Esophagus (tissue), 2 donors: ENCODE measurements at regions not wholly inside any gene's neighbourhood (a gene's known extent, or its start where the extent isn't known, plus 50 kb on each side); places are given as distances from the start of the nearest gene placed in this dataset.

ENCODE experiments used
- H3K27ac ChIP-seq, 2 donors: one replicate each; pipeline ENCODE4 v1.5.1; 2013; ENCODE audit warnings: low read depth in 2 of 2, mild to moderate bottlenecking in 2 of 2, inconsistent platforms in 1 of 2, low read length in 1 of 2, moderate library complexity in 1 of 2
- H3K27me3 ChIP-seq, 2 donors: one replicate each; pipeline ENCODE4 v1.6.1; 2013; ENCODE audit warnings: low read length in 2 of 2, control low read depth in 1 of 2, mild to moderate bottlenecking in 1 of 2; ENCODE audit not compliant: insufficient read depth in 2 of 2, control insufficient read depth in 1 of 2
- H3K36me3 ChIP-seq, 2 donors: one replicate each; pipeline ENCODE4 v1.6.1; 2013; ENCODE audit warnings: low read length in 1 of 2; ENCODE audit not compliant: control insufficient read depth in 2 of 2, insufficient read depth in 2 of 2
- H3K4me1 ChIP-seq, 2 donors: one replicate each; pipeline ENCODE4 v1.6.1; 2013; ENCODE audit warnings: low read length in 1 of 2; ENCODE audit not compliant: control insufficient read depth in 2 of 2, insufficient read depth in 2 of 2
- H3K4me3 ChIP-seq, 2 donors: one replicate each; pipeline ENCODE4 v1.5.1; 2013; ENCODE audit warnings: low read length in 2 of 2, mild to moderate bottlenecking in 2 of 2, low read depth in 1 of 2, moderate library complexity in 1 of 2
- H3K9me3 ChIP-seq, 2 donors: one replicate each; pipeline ENCODE4 v1.6.1; 2013; ENCODE audit warnings: mild to moderate bottlenecking in 2 of 2, low read depth in 1 of 2, low read length in 1 of 2, moderate library complexity in 1 of 2; ENCODE audit not compliant: control insufficient read depth in 2 of 2, insufficient read depth in 1 of 2
- WGBS, 2 donors: extraction: QIAGEN DNeasy Blood & Tissue Kit; methylation state at CpG; one replicate each; pipeline ENCODE4 v1.1.7; 2013; 5-methylcytosine and 5-hydroxymethylcytosine counted together
- donor health status: healthy with polysubstance abuse.
- donor health status: Bipolar disorder and iron deficiency.

- H3K36me3 ChIP-seq, result no peaks in the 10 kb centered on the region
- H3K4me3 ChIP-seq, result no peak overlapping the region
- no peaks in the 10 kb centered on the region for H3K27me3 ChIP-seq
- H3K9me3 ChIP-seq, result no peaks in the 10 kb centered on the region
- WGBS, 2 donors, result 88 to 90% methylated on average over 2 of the region's 2 CpGs
- no peaks in the 10 kb centered on the region for H3K4me1 ChIP-seq
- no peak overlapping the region for H3K27ac ChIP-seq
Observed at GRCh38 chr21:35238119-35238518, 189.0 kb upstream of the RUNX1 start.

GRCh38 chr21:35237287-35237686 lies 188.2 kb upstream of the RUNX1 start:
- H3K36me3 ChIP-seq, result no peaks in the 10 kb centered on the region
- no peaks in the 10 kb centered on the region for H3K27me3 ChIP-seq
- no peak overlapping the region for H3K4me3 ChIP-seq
- H3K9me3 ChIP-seq, result no peaks in the 10 kb centered on the region
- 65 to 69% methylated on average over 2 of the region's 2 CpGs for WGBS, 2 donors
- H3K4me1 ChIP-seq, result no peaks in the 10 kb centered on the region
- no peak overlapping the region for H3K27ac ChIP-seq

DNA sequence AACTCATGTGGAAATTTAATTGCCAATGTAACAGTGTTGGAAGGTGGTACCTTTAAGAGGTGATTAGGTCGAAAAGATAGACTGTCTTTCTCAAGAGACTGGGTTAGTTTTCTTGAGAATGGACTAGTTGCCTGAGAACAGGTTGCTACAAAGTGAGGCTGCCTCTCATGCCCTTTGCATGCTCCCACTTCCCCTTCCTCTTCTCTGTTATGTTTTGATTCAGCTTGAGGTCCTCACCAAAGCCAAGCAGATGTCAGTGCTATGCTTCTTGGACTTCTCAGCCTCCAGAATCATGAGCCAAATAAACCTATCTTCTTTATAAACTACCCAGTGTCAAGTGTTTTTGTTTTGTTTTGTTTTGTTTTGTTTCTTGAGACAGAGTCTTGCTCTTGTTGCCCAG lies 187.0 kb upstream of the RUNX1 start:
- Histone ChIP-seq H3K4me3 (no peak overlapping the region), H3K9me3 (no peaks in the 10 kb centered on the region), H3K36me3 (no peaks in the 10 kb centered on the region), H3K27me3 (no peaks in the 10 kb centered on the region), H3K4me1 (no peaks in the 10 kb centered on the region), H3K27ac (no peak overlapping the region)
- WGBS, 2 donors, result 94 to 100% methylated on average over 1 of the region's 1 CpG

DNA sequence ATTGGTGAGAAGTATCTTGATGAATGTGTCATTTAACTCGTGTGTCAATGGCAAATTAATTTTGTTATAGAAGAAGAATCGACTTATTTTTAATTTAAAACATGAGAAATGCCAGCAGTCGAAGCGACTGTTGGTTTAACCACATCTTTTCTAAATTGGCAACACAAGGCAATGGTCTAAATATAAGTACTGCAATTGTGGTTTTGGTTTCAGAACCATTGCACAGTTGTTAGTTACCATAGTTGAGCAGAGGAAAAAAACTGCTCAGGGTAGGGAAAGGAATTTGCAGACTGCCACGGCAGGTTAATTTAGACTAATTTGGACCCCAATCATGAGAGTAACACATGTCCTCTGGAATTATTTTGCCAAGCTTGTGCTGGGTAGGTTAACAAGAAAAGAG lies 185.6 kb upstream of the RUNX1 start:
- H3K27ac ChIP-seq, result no peak overlapping the region
- peaks cover 0 to 7% of the 10 kb centered on the region in 2 donors for H3K4me1 ChIP-seq
- WGBS, 2 donors, result 67 to 72% methylated on average over 5 of the region's 5 CpGs
- no peaks in the 10 kb centered on the region for H3K36me3 ChIP-seq
- H3K9me3 ChIP-seq, result no peaks in the 10 kb centered on the region
- no peaks in the 10 kb centered on the region for H3K27me3 ChIP-seq
- no peak overlapping the region for H3K4me3 ChIP-seq

DNA sequence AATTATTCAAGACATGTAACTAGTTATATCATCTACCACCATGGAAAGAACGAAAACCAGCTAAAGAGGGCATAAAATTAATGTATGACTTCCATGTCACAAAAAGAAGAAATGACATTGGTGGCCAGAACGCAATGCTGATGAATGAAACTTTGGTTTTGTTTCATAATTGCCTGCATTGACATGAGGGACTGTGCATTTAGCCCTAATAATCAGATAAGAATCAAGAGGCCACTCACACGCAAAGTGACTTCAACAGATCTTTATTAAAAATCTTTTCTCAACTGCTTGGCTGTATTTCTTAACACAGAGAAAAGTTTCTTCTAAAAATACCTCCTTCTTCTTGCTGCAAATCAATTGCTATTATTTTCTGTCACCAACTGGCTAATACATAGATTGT lies 184.7 kb upstream of the RUNX1 start:
- Histone ChIP-seq H3K4me3 (no peak overlapping the region), H3K27ac (no peak overlapping the region), H3K36me3 (no peaks in the 10 kb centered on the region), H3K27me3 (no peaks in the 10 kb centered on the region), H3K4me1 (peaks cover 0 to 7% of the 10 kb centered on the region in 2 donors), H3K9me3 (no peaks in the 10 kb centered on the region)
- WGBS, 2 donors, result 88 to 94% methylated on average over 3 of the region's 3 CpGs

DNA sequence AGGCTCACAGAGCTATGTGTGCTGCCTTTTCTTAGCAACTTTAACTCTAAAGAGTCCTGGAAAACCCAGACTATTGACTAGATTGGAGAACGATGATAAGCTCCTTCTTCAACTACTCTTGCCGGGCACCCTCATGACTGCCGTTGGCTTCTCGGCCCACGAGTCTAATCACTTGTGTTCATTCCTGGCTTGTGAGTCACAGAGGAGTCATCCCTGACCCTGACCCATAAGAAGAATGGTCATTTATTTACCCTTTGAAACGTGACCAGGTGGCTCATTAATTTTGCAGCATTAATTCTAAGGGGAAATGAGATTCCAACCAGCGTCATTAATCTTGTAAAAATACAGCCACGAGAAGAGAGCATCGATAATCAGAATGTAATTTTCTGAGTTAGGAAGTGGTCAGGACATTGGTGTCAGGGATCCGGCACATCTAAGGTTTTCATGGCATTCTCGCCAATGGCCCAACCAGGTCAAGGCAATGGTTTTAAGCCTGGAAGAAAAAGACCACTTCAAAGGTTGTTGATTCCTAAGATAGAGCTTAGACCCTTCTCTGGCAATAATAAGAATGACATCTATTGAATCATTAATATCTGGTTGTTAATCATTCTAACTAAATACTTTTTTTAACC lies 183.6 kb upstream of the RUNX1 start:
- no peak overlapping the region for H3K4me3 ChIP-seq
- no peaks in the 10 kb centered on the region for H3K27me3 ChIP-seq
- H3K4me1 ChIP-seq, result peaks cover 0 to 7% of the 10 kb centered on the region in 2 donors
- WGBS, 2 donors, result 71 to 77% methylated on average over 11 of the region's 11 CpGs
- H3K36me3 ChIP-seq, result no peaks in the 10 kb centered on the region
- H3K27ac ChIP-seq, result no peak overlapping the region
- no peaks in the 10 kb centered on the region for H3K9me3 ChIP-seq

- 58 to 59% methylated on average over 2 of the region's 2 CpGs for WGBS, 2 donors
- no peaks in the 10 kb centered on the region for H3K27me3 ChIP-seq
- H3K9me3 ChIP-seq, result no peaks in the 10 kb centered on the region
- H3K27ac ChIP-seq, result no peak overlapping the region
- no peaks in the 10 kb centered on the region for H3K36me3 ChIP-seq
- H3K4me1 ChIP-seq, result peaks cover 0 to 7% of the 10 kb centered on the region in 2 donors
- no peak overlapping the region for H3K4me3 ChIP-seq
Observed at GRCh38 chr21:35231090-35231489, 182.0 kb upstream of the RUNX1 start.

GRCh38 chr21:35229290-35229689 lies 180.2 kb upstream of the RUNX1 start:
- no peaks in the 10 kb centered on the region for H3K9me3 ChIP-seq
- H3K4me3 ChIP-seq, result no peak overlapping the region
- 50 to 65% methylated on average over 3 of the region's 3 CpGs for WGBS, 2 donors
- H3K4me1 ChIP-seq, result peaks cover 0 to 7% of the 10 kb centered on the region in 2 donors
- H3K27me3 ChIP-seq, result no peaks in the 10 kb centered on the region
- H3K36me3 ChIP-seq, result no peaks in the 10 kb centered on the region
- no peak overlapping the region for H3K27ac ChIP-seq

GRCh38 chr21:35227786-35228185 lies 178.7 kb upstream of the RUNX1 start:
- H3K36me3 ChIP-seq, result no peaks in the 10 kb centered on the region
- H3K4me1 ChIP-seq, result peaks cover 0 to 7% of the 10 kb centered on the region in 2 donors
- 75 to 84% methylated on average over 5 of the region's 5 CpGs for WGBS, 2 donors
- no peaks in the 10 kb centered on the region for H3K27me3 ChIP-seq
- no peak overlapping the region for H3K27ac ChIP-seq
- H3K9me3 ChIP-seq, result no peaks in the 10 kb centered on the region
- no peak overlapping the region for H3K4me3 ChIP-seq

DNA sequence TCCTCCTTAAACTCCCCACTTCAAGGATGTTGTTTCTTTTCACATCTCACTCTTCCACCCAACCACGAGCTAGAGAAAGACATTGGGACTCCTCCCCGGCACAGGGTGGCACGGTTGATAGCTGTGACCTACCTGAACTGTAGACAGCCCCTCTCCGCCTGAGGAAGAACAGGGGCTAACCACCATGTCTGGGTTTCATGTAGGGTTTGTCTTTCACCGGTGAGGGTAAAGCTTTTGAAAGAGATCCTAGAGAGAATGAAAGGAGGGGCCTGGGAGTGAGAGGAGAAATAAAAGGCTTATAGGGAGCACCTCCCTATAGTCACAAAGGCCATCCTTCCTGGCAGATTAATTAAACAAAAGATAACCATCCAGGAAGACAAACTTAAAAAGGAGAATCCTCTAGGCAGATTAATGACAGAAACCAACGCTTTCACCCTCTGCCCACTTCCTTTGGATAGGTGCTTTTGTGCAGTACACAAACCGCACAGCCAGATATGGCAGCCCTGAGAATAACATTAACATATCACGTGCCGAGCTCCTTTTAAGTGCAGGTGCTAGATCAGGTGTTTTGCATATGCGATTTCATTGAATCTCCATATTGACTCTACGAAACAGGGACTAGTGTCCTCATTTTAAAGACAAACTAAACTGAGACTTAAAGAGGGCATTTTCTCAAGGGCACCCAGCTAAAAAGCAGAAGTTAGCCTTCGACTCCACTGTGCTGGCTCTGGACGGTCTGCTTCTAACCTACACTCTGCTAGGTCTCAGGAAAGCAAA lies 178.1 kb upstream of the RUNX1 start:
- Histone ChIP-seq H3K9me3 (no peaks in the 10 kb centered on the region), H3K4me3 (no peak overlapping the region), H3K27me3 (no peaks in the 10 kb centered on the region), H3K36me3 (no peaks in the 10 kb centered on the region), H3K27ac (no peak overlapping the region), H3K4me1 (peaks cover 0 to 7% of the 10 kb centered on the region in 2 donors)
- 69 to 80% methylated on average over 13 of the region's 13 CpGs for WGBS, 2 donors
